ENCODE measurements at regions not wholly inside any gene's neighbourhood (a gene's known extent, or its start where the extent isn't known, plus 50 kb on each side); places are given as distances from the start of the nearest gene placed in this dataset.

DNA sequence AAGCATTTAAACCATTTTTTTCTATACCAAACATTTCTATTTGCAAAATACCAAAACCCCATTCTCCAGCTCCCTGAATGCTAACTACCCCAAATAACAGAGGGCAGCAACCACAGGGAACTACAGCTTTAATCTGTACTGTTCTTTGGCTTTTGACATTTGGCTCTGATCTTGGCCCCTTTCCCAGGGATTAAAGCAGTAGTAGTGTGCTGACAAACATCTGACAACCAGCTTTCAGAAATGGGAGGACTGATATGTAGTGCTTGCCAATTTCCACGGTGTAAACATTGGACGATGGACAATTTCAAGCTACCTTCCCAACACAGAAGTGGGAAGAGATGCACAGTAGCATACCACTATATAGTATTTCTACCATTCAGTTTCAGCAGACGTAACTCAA lies 88.4 kb upstream of the TEAD1 start:
- TF ChIP-seq NFIC (IDR thresholded peaks at IDR 0.05), result 0 out of 2 replicates have a peak, but pooled peaks have one; percentile 8
- TF ChIP-seq EGR1 (IDR thresholded peaks at IDR 0.05), result no peak

DNA sequence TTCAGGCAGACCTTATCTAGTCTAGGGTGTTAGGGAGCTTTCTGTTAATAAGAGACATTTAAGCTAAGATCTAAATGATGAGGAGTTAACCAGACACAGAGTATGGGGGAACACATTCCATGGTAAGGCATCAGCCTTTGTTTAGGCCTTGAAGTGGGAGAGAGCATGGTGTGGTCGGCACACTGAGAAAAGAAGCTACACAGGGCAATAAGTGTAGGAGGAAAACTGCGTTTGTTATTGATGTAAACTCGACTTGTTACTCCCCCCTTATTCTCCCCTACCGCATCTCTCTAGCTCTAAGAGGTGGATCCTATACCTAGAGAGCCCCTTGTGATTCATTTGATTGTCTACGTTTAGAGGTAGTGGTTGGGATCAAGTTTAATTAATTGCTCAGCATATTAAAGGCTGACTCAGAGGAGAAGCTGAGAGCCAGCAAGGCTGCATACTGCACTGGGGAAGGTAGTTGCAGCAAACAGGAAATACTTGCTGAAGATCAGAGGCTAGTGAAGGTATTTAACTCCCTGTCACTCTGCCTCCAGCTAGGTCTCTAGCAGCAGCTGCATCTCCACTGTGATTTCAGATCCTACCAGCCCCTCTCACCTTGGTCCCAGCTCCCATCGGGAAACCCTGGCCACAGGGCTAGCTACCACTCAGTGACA lies 86.8 kb upstream of the TEAD1 start:
- TF ChIP-seq TEAD4 (IDR thresholded peaks at IDR 0.05), result no peak
- no peak for TF ChIP-seq RAD21 (IDR thresholded peaks at IDR 0.05; ENCODE audit: low read depth)
- no peak for TF ChIP-seq CEBPB (IDR thresholded peaks at IDR 0.05)
- TF ChIP-seq USF1 (IDR thresholded peaks at IDR 0.05), result no peak
- no peak for TF ChIP-seq NFIC (IDR thresholded peaks at IDR 0.05)
- no peak for TF ChIP-seq EP300 (IDR thresholded peaks at IDR 0.05; ENCODE audit: borderline replicate concordance)
- TF ChIP-seq, protein P1, sequence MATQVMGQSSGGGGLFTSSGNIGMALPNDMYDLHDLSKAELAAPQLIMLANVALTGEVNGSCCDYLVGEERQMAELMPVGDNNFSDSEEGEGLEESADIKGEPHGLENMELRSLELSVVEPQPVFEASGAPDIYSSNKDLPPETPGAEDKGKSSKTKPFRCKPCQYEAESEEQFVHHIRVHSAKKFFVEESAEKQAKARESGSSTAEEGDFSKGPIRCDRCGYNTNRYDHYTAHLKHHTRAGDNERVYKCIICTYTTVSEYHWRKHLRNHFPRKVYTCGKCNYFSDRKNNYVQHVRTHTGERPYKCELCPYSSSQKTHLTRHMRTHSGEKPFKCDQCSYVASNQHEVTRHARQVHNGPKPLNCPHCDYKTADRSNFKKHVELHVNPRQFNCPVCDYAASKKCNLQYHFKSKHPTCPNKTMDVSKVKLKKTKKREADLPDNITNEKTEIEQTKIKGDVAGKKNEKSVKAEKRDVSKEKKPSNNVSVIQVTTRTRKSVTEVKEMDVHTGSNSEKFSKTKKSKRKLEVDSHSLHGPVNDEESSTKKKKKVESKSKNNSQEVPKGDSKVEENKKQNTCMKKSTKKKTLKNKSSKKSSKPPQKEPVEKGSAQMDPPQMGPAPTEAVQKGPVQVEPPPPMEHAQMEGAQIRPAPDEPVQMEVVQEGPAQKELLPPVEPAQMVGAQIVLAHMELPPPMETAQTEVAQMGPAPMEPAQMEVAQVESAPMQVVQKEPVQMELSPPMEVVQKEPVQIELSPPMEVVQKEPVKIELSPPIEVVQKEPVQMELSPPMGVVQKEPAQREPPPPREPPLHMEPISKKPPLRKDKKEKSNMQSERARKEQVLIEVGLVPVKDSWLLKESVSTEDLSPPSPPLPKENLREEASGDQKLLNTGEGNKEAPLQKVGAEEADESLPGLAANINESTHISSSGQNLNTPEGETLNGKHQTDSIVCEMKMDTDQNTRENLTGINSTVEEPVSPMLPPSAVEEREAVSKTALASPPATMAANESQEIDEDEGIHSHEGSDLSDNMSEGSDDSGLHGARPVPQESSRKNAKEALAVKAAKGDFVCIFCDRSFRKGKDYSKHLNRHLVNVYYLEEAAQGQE (IDR thresholded peaks at IDR 0.05; ENCODE audit: low read depth), result no peak
- no peak for TF ChIP-seq TAF1 (IDR thresholded peaks at IDR 0.05; ENCODE audit: low read depth)
- no peak for TF ChIP-seq ZBTB7A (IDR thresholded peaks at IDR 0.05; ENCODE audit: low read depth)
- TF ChIP-seq YY1 (IDR thresholded peaks at IDR 0.05; ENCODE audit: low read depth), result no peak
- no peak for TF ChIP-seq CREB1 (IDR thresholded peaks at IDR 0.05; ENCODE audit: low read depth)
- TF ChIP-seq TCF12 (IDR thresholded peaks at IDR 0.05; ENCODE audit: low read depth), result no peak
- no peak for TF ChIP-seq FOXM1 (IDR thresholded peaks at IDR 0.05; ENCODE audit: borderline replicate concordance, low read depth)

DNA sequence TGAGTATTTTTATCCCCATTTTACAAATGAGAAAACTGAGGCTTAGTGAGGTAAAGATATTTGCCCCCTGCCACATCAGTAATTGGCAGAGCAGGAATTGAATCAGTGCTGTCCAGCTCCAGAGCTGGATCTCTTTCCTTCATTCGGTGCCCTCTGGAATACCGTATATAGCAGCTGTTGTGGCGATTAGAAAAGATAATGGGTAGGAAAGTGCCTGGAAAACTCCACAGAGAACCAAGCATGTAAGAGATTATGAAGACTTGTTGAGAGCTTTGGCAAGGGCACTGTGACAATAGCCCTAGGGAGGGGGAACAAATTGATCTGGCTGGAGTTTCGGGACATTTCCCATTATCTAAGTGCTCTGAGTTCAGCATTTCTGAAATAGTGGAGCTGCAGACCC lies 82.5 kb upstream of the TEAD1 start:
- TF ChIP-seq TAF1 (IDR thresholded peaks at IDR 0.05; ENCODE audit: low read depth) (no peak), FOXM1 (IDR thresholded peaks at IDR 0.05; ENCODE audit: borderline replicate concordance, low read depth) (no peak), MAX (IDR thresholded peaks at IDR 0.05) (no peak), EP300 (IDR thresholded peaks at IDR 0.05; ENCODE audit: borderline replicate concordance) (no peak), EGR1 (IDR thresholded peaks at IDR 0.05) (no peak), CEBPB (IDR thresholded peaks at IDR 0.05) (no peak), TCF12 (IDR thresholded peaks at IDR 0.05; ENCODE audit: low read depth) (no peak), ZBTB7A (IDR thresholded peaks at IDR 0.05; ENCODE audit: low read depth) (no peak), TEAD4 (IDR thresholded peaks at IDR 0.05) (no peak), NFIC (IDR thresholded peaks at IDR 0.05) (no peak), USF1 (IDR thresholded peaks at IDR 0.05) (no peak), RAD21 (IDR thresholded peaks at IDR 0.05; ENCODE audit: low read depth) (no peak), YY1 (IDR thresholded peaks at IDR 0.05; ENCODE audit: low read depth) (no peak), CREB1 (IDR thresholded peaks at IDR 0.05; ENCODE audit: low read depth) (no peak)
- TF ChIP-seq, protein P1 (IDR thresholded peaks at IDR 0.05; ENCODE audit: low read depth), result no peak

DNA sequence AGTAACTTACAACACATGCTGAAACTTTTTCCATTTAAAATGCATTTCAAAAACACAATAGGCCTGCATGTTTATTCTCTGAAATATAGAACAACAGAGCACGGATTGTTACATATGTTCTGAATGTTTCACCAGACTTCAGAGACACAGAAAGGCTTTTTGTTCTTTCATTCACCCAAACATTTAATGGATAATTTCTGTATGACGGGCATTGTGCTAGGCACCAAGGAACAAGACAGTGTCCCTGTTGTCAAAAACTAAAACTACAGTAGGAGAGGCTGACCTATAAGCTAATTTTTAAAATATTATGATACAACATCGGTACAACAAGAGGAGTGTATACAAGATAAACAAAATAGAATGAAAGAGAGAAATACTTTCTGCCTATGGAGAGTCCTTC lies 81.9 kb upstream of the TEAD1 start:
- TF ChIP-seq TEAD4 (IDR thresholded peaks at IDR 0.05) (no peak), EP300 (IDR thresholded peaks at IDR 0.05; ENCODE audit: borderline replicate concordance) (no peak), RAD21 (IDR thresholded peaks at IDR 0.05; ENCODE audit: low read depth) (no peak), FOXM1 (IDR thresholded peaks at IDR 0.05; ENCODE audit: borderline replicate concordance, low read depth) (no peak), USF1 (IDR thresholded peaks at IDR 0.05) (no peak), TCF12 (IDR thresholded peaks at IDR 0.05; ENCODE audit: low read depth) (no peak), CREB1 (IDR thresholded peaks at IDR 0.05; ENCODE audit: low read depth) (no peak), YY1 (IDR thresholded peaks at IDR 0.05; ENCODE audit: low read depth) (no peak), TAF1 (IDR thresholded peaks at IDR 0.05; ENCODE audit: low read depth) (no peak)

GRCh38 chr11:12598330-12599256 lies 75.6 kb upstream of the TEAD1 start:
- peak; percentile 25; the same call in 1 of the 2 replicates for TF ChIP-seq NFIC (IDR thresholded peaks at IDR 0.05)
- no peak for TF ChIP-seq CEBPB (IDR thresholded peaks at IDR 0.05)
- no peak for TF ChIP-seq MAX (IDR thresholded peaks at IDR 0.05)
